Tibial nerve (tissue), 4 donors: ENCODE measurements at regions not wholly inside any gene's neighbourhood (a gene's known extent, or its start where the extent isn't known, plus 50 kb on each side); places are given as distances from the start of the nearest gene placed in this dataset.

ENCODE experiments used
- DNase-seq, 2 donors: peaks; one replicate each; pipeline ENCODE4 v3.0.0-alpha.2; 2019; ENCODE audit warnings: low spot score in 2 of 2
- H3K27ac ChIP-seq, 4 donors: fragments of 200-600 bp; sonication (generic) in 3 of 4; one replicate each; pipeline ENCODE4 v1.5.1; 2017 to 2019; ENCODE audit warnings: mild to moderate bottlenecking in 1 of 4
- H3K27me3 ChIP-seq, 2 donors: fragments of 200-600 bp; sonication (generic) in 1 of 2; one replicate each; pipeline versions ENCODE4 v1.5.1 to v1.6.0; 2017 to 2019
- H3K36me3 ChIP-seq, 3 donors: fragments of 200-600 bp; sonication (generic); one replicate each; pipeline ENCODE4 v1.5.1; 2018 to 2019
- H3K4me1 ChIP-seq, 4 donors: fragments of 200-600 bp; sonication (generic) in 3 of 4; one replicate each; pipeline ENCODE4 v1.5.1; 2017 to 2019
- H3K4me3 ChIP-seq, 4 donors: fragments of 200-600 bp; sonication (generic) in 3 of 4; one replicate each; pipeline ENCODE4 v1.5.1; 2017 to 2019; ENCODE audit warnings: mild to moderate bottlenecking in 1 of 4, moderate library complexity in 1 of 4
- H3K9me3 ChIP-seq, 4 donors: fragments of 200-600 bp; sonication (generic) in 3 of 4; one replicate each; pipeline ENCODE4 v1.5.1; 2017 to 2019
- CTCF ChIP-seq, 5 experiments: fragments of 200-600 bp in 3 of 5; fragments of 450-650 bp in 2 of 5; sonication (generic) in 3 of 5; IDR thresholded peaks; one replicate each; pipeline ENCODE4 v1.5.1; 2016 to 2019; ENCODE audit warnings: antibody characterized with exemption in 5 of 5, mild to moderate bottlenecking in 3 of 5, moderate library complexity in 2 of 5
- EP300 ChIP-seq, 2 donors: sonication (generic); formaldehyde crosslinking; IDR thresholded peaks; one replicate each; pipeline ENCODE4 v1.6.1; 2017; ENCODE audit warnings: antibody characterized with exemption in 2 of 2, mild to moderate bottlenecking in 1 of 2
- POLR2A ChIP-seq, 2 donors: fragments of 450-650 bp; IDR thresholded peaks; one replicate each; pipeline ENCODE4 v1.6.1; 2017; ENCODE audit warnings: antibody characterized with exemption in 2 of 2, mild to moderate bottlenecking in 2 of 2, moderate library complexity in 2 of 2
- WGBS, 2 donors: methylation state at CpG; one replicate each; pipeline ENCODE4 v1.1.5; 2018; 5-methylcytosine and 5-hydroxymethylcytosine counted together

- H3K4me1 ChIP-seq, result no peaks in the 10 kb centered on the region
- H3K36me3 ChIP-seq, result no peaks in the 10 kb centered on the region
- no peak overlapping the region for H3K27ac ChIP-seq
- H3K4me3 ChIP-seq, result no peak overlapping the region
- no peak for DNase-seq
- H3K27me3 ChIP-seq, result no peaks in the 10 kb centered on the region
- TF ChIP-seq EP300 (IDR thresholded peaks at IDR 0.05) (peak in 1 of 2 donors; percentile 56), CTCF (IDR thresholded peaks at IDR 0.05) (no peak)
- WGBS, 2 donors, result 74 to 75% methylated on average over 5 of the region's 5 CpGs
- peaks cover 0 to 3% (median 0%) of the 10 kb centered on the region in 4 donors for H3K9me3 ChIP-seq
Observed at GRCh38 chr7:106552645-106553445, 108.1 kb downstream of the CCDC71L start.

DNA sequence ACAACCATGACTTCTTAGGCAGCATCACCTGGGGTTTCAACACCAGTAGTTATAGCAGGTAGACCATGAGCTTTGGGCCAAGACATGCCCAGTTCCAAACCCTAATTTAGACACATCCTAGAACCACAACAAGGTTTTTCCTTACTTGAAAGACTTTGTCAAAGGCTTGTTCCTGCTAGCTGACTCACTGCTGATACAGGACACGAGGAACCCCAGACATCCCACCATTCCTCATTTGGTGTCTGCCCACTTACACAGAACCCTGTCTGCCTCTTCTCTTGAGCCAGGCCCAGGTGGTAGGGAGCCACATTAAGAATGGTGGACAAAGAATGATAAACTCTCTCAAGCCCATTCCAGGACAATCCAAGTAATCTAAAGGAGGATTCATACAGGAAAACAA, 109.0 kb downstream of the CCDC71L start:
- no peaks in the 10 kb centered on the region for H3K4me1 ChIP-seq
- H3K4me3 ChIP-seq, result no peak overlapping the region
- WGBS, 2 donors, result 83 to 88% methylated on average over 1 of the region's 1 CpG
- peaks cover 0 to 3% (median 0%) of the 10 kb centered on the region in 4 donors for H3K9me3 ChIP-seq
- TF ChIP-seq CTCF (IDR thresholded peaks at IDR 0.05) (no peak), EP300 (IDR thresholded peaks at IDR 0.05) (no peak), POLR2A (IDR thresholded peaks at IDR 0.05) (no peak)
- DNase-seq, result no peak
- H3K27ac ChIP-seq, result no peak overlapping the region
- H3K36me3 ChIP-seq, result no peaks in the 10 kb centered on the region
- no peaks in the 10 kb centered on the region for H3K27me3 ChIP-seq

GRCh38 chr7:106548491-106548890, 112.5 kb downstream of the CCDC71L start:
- H3K36me3 ChIP-seq, result no peaks in the 10 kb centered on the region
- H3K27me3 ChIP-seq, result no peaks in the 10 kb centered on the region
- no peak overlapping the region for H3K27ac ChIP-seq
- H3K9me3 ChIP-seq, result no peaks in the 10 kb centered on the region
- no peak for DNase-seq
- H3K4me3 ChIP-seq, result no peak overlapping the region
- no peaks in the 10 kb centered on the region for H3K4me1 ChIP-seq
- TF ChIP-seq EP300 (IDR thresholded peaks at IDR 0.05), result no peak
- no peak for TF ChIP-seq POLR2A (IDR thresholded peaks at IDR 0.05)
- TF ChIP-seq CTCF (IDR thresholded peaks at IDR 0.05), result no peak

DNA sequence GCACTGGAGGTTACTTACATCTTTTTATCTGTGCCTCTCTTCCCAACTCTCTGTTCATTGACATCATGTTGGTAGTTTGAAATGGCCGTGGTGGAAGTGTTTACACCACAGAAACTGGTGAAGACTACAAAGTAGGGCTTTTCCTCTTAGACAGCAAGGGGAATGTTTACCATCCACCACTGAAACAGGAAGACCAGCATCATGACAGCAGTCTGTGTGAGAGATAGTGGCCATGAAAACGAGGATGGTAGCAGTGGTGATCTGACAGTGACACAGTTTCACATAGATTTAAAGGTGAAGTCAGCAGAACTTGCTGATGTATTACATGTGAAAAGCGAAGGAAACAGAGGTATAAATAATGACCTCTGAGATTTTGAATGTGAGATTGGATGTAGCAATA, 115.7 kb downstream of the CCDC71L start:
- Histone ChIP-seq H3K27me3 (no peaks in the 10 kb centered on the region), H3K4me1 (peaks cover 0 to 18% (median 0%) of the 10 kb centered on the region in 4 donors), H3K27ac (no peak overlapping the region), H3K36me3 (no peaks in the 10 kb centered on the region), H3K9me3 (no peaks in the 10 kb centered on the region), H3K4me3 (no peak overlapping the region)
- 79 to 85% methylated on average over 3 of the region's 3 CpGs for WGBS, 2 donors
- no peak for DNase-seq
- no peak for TF ChIP-seq EP300 (IDR thresholded peaks at IDR 0.05)
- no peak for TF ChIP-seq CTCF (IDR thresholded peaks at IDR 0.05)
- no peak for TF ChIP-seq POLR2A (IDR thresholded peaks at IDR 0.05)

DNA sequence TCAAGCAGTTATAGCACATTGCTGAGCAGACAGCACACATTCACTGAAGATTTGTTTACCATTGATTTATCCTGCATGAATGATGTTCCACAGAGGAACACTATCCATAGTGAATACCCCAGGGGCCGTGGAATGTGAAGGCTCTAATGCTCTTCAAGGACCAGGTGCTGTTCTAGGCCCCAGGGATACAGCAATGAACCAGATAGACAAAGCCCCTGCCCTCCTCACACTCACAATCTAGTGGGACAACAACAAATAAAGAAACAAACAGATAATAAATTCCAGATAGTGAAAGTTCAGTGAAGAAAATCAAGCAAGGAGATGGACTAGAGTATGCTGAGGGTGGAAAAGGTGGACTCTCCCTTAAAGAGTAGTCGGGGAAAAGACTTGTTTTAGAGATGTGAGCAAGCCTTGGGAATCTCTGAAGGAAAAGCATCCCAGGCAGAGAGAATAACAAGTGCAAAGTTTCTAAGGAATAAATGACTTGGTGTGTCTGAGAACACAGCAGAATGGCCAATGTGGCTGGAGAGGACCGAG, 117.7 kb downstream of the CCDC71L start:
- no peak for DNase-seq
- WGBS, 2 donors, result 71 to 79% methylated on average over 3 of the region's 3 CpGs
- Histone ChIP-seq H3K27ac (peak overlapping the region in 2 of 4 donors; percentile 65 to 75), H3K4me3 (no peak overlapping the region), H3K9me3 (no peaks in the 10 kb centered on the region), H3K27me3 (no peaks in the 10 kb centered on the region), H3K36me3 (no peaks in the 10 kb centered on the region), H3K4me1 (peaks cover 0 to 18% (median 0%) of the 10 kb centered on the region in 4 donors)
- no peak for TF ChIP-seq EP300 (IDR thresholded peaks at IDR 0.05)
- TF ChIP-seq POLR2A (IDR thresholded peaks at IDR 0.05), result no peak
- TF ChIP-seq CTCF (IDR thresholded peaks at IDR 0.05), result no peak
